HL-60 (cell line): ENCODE measurements at regions not wholly inside any gene's neighbourhood (a gene's known extent, or its start where the extent isn't known, plus 50 kb on each side); places are given as distances from the start of the nearest gene placed in this dataset.
"Not testable (repeated sequence)": the region's sequence is repeated elsewhere in the genome, so short reads cannot be mapped to it uniquely, and the experiment has no call there.

Source experiments
- CTCF ChIP-seq: IDR thresholded peaks from one replicate; pipeline ENCODE4 v1.5.1; 2011; ENCODE audit warnings: low read length, control low read depth, inconsistent platforms; ENCODE audit not compliant: insufficient read depth
- GABPA ChIP-seq: IDR thresholded peaks from 2 replicates; pipeline ENCODE4 v1.6.1; 2012; ENCODE audit warnings: low read depth
- POLR2AphosphoS5 ChIP-seq: IDR thresholded peaks from 2 replicates; pipeline ENCODE4 v1.6.1; 2012; ENCODE audit warnings: low read depth
- REST ChIP-seq: IDR thresholded peaks from 2 replicates; pipeline ENCODE4 v1.6.1; 2012; ENCODE audit warnings: low read depth; ENCODE audit not compliant: insufficient replicate concordance

GRCh38 chr12:31804707-31805106, 75.9 kb upstream of the AMN1 start:
- TF ChIP-seq REST, CTCF, GABPA, POLR2AphosphoS5: not testable (repeated sequence)
